Activated CD8-positive, alpha-beta T cell treated with anti-CD3 and anti-CD28 coated beads, Interleukin-2, amount 10 ng/mL, durations not matched to agents 7 days and 5 days (primary cell): ENCODE measurements at regions not wholly inside any gene's neighbourhood (a gene's known extent, or its start where the extent isn't known, plus 50 kb on each side); places are given as distances from the start of the nearest gene placed in this dataset.

Source experiments
- ATAC-seq: fragments of 150-1000 bp; cut with Tn5 transposase; one replicate; pipeline ENCODE4 v1.10.0; 2021; ENCODE audit warnings: moderate library complexity
- CTCF ChIA-PET: fragments of 350-600 bp; sonication (Branson Sonifier 250); formaldehyde crosslinking; loops from one replicate; lab custom pipeline; 2021; ENCODE audit warnings: antibody characterized with exemption; lab: Charles Lee
- POLR2A ChIA-PET: fragments of 350-600 bp; sonication (Branson Sonifier 250); formaldehyde crosslinking; loops from one replicate; lab custom pipeline; 2021; ENCODE audit warnings: antibody characterized with exemption; lab: Charles Lee
- DNase-seq: peaks from one replicate; pipeline ENCODE4 v3.0.0-alpha.2; 2020
- H3K27ac Mint-ChIP-seq: one replicate; pipeline ENCODE4 v1.8.0; 2021; ENCODE audit warnings: mild to moderate bottlenecking, mixed read lengths
- H3K27me3 Mint-ChIP-seq: one replicate; pipeline ENCODE4 v1.8.0; 2021; ENCODE audit warnings: low read depth, mixed read lengths
- H3K36me3 Mint-ChIP-seq: one replicate; pipeline ENCODE4 v1.8.0; 2021; ENCODE audit warnings: low read depth, mixed read lengths
- H3K4me1 Mint-ChIP-seq: one replicate; pipeline ENCODE4 v1.8.0; 2021; ENCODE audit warnings: low read depth, mixed read lengths
- H3K4me3 Mint-ChIP-seq: one replicate; pipeline ENCODE4 v1.8.0; 2021; ENCODE audit warnings: mild to moderate bottlenecking, mixed read lengths
- H3K9me3 Mint-ChIP-seq: one replicate; pipeline ENCODE4 v1.8.0; 2022; ENCODE audit warnings: mixed read lengths; ENCODE audit not compliant: insufficient read depth

- no peaks in the 10 kb centered on the region for H3K36me3 Mint-ChIP-seq
- H3K27ac Mint-ChIP-seq: no peak overlapping the region
- ChIA-PET CTCF (no interaction called here), POLR2A (no interaction called here)
- no peaks in the 10 kb centered on the region for H3K9me3 Mint-ChIP-seq
- no peak for ATAC-seq
- no peak for DNase-seq
- peaks cover 32% of the 10 kb centered on the region for H3K27me3 Mint-ChIP-seq
- peak overlapping the region; percentile 79 for H3K4me3 Mint-ChIP-seq
- H3K4me1 Mint-ChIP-seq: peaks cover 25% of the 10 kb centered on the region
These were observed 77.2 kb upstream of the VGLL4 start for GRCh38 chr3:11720917-11721411.

- H3K4me1 Mint-ChIP-seq: peaks cover 25% of the 10 kb centered on the region
- H3K4me3 Mint-ChIP-seq: peak overlapping the region; percentile 79
- ATAC-seq: peak; percentile 52
- H3K9me3 Mint-ChIP-seq: no peaks in the 10 kb centered on the region
- ChIA-PET CTCF (no interaction called here), POLR2A (no interaction called here)
- no peak overlapping the region for H3K27ac Mint-ChIP-seq
- H3K36me3 Mint-ChIP-seq: no peaks in the 10 kb centered on the region
- peak; percentile 49 for DNase-seq
- peaks cover 28% of the 10 kb centered on the region for H3K27me3 Mint-ChIP-seq
These were observed 76.7 kb upstream of the VGLL4 start for GRCh38 chr3:11720304-11720898.

DNA sequence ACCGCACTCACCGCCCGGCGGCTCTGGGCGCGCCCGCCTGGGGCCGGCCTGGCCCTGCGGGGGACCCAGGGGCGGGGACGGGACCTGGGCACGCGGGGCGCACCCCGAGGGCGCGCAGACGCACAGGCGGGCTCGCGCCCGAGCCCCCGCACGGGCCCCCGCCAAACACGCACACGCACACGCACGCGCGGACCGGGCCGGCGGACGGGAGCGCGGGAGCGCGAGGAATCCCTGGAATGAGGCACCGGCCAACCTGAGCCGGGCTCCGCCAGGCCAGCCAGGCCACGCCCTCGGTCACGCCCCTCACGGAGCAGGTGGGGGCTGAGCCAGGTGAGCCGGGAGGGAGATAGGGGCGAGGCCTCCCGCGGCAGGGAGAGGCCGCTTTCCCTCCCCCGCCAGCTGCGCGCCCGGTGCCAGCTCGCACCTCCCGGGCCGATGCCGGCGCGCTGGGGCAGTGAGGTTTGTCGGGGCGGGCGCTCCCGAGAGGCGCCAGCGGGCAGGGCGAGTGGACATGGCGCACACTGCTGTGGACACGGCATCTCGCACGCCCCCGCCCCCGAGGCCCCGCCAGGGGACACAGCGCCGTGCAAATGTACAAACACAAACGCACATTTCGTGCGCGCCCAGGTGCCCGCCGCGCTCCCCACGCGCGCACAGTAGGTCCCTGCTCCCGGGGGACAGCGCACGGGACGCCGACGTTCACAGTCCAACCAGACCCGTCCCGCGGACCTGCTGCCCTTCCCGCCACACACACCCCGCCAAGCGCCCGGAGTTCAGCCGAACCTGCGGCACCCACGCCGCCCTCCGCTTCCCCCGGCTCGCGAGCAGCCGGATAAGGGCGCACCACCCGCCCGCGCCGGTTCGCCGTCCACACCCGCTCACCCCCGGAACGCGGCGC is 75.9 kb upstream of the VGLL4 start:
- H3K36me3 Mint-ChIP-seq: no peaks in the 10 kb centered on the region
- ChIA-PET POLR2A (no interaction called here), CTCF (no interaction called here)
- peaks cover 25% of the 10 kb centered on the region for H3K27me3 Mint-ChIP-seq
- DNase-seq: peak; percentile 68
- ATAC-seq: peak; percentile 71
- peak overlapping the region; percentile 79 for H3K4me3 Mint-ChIP-seq
- H3K4me1 Mint-ChIP-seq: peaks cover 23% of the 10 kb centered on the region
- H3K27ac Mint-ChIP-seq: no peak overlapping the region
- H3K9me3 Mint-ChIP-seq: no peaks in the 10 kb centered on the region

DNA sequence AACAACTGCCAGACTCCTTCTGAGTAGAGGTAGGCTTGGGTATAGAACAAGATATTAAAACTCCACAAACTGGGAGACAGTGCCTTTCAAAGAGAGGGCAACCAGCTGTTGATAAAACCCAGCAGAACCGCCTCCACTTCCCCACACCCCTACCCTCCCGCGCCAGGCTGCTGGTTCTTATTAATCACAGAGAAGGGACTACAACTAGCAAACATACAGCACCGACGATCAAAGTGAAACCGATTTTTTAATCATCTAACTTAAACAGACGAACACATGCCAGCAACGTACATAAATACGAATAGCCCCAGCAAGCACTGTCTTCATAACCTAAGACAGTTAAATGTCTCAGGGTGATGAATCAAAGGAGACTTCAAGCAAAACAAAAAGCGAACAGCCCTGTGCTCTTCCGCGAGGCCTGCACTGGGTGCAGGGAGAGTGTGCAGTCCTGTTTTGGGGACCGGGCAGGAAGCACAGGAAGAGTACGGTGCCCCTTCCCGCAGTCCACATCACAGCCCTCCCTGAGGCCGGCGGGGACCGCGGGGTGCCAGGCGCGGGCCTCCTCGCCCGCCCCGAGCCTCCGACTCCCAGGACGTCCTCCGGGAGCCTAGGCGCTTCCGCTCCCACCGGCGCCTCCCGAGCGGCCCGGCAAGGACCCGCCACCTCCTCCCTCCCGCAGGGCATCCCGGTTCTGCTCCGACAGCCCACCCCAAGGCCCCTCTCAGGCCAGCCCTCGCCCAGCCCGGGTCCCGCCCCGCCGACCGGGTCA is 75.1 kb upstream of the VGLL4 start:
- POLR2A ChIA-PET: no interaction called here
- CTCF ChIA-PET: no interaction called here

GRCh38 chr3:11717768-11718636 is 74.3 kb upstream of the VGLL4 start:
- peak overlapping the region; percentile 82 for H3K27ac Mint-ChIP-seq
- H3K4me3 Mint-ChIP-seq: peak overlapping the region; percentile 80
- H3K27me3 Mint-ChIP-seq: peaks cover 25% of the 10 kb centered on the region
- POLR2A ChIA-PET: no interaction called here
- no peaks in the 10 kb centered on the region for H3K36me3 Mint-ChIP-seq
- no peak for ATAC-seq
- no peak for DNase-seq
- peaks cover 21% of the 10 kb centered on the region for H3K4me1 Mint-ChIP-seq
- H3K9me3 Mint-ChIP-seq: no peaks in the 10 kb centered on the region
- CTCF ChIA-PET: no interaction called here

More for the DNA sequence above, 75.1 kb upstream of the VGLL4 start:
- Mint-ChIP-seq H3K27ac (peak overlapping the region; percentile 82), H3K9me3 (no peaks in the 10 kb centered on the region), H3K4me1 (peaks cover 21% of the 10 kb centered on the region), H3K27me3 (peaks cover 25% of the 10 kb centered on the region), H3K36me3 (no peaks in the 10 kb centered on the region), H3K4me3 (peak overlapping the region; percentile 80)
- DNase-seq: peak; percentile 40
- ATAC-seq: peak; percentile 47

GRCh38 chr3:11717301-11717700 is 73.6 kb upstream of the VGLL4 start:
- Mint-ChIP-seq H3K9me3 (no peaks in the 10 kb centered on the region), H3K4me3 (no peak overlapping the region), H3K27ac (no peak overlapping the region), H3K36me3 (no peaks in the 10 kb centered on the region), H3K27me3 (peaks cover 24% of the 10 kb centered on the region), H3K4me1 (peaks cover 21% of the 10 kb centered on the region)
- no peak for ATAC-seq
- DNase-seq: no peak
- POLR2A ChIA-PET: no interaction called here
- CTCF ChIA-PET: interaction anchor here (0.7 to 0.9 kb wide), 2 partner anchors 86 to 87 kb away, joined by 3 read pairs; no protein-coding TSS in a partner anchor

GRCh38 chr3:11716573-11717290 is 73.0 kb upstream of the VGLL4 start:
- Mint-ChIP-seq H3K27me3 (peaks cover 19% of the 10 kb centered on the region), H3K4me3 (no peak overlapping the region), H3K9me3 (no peaks in the 10 kb centered on the region), H3K27ac (no peak overlapping the region), H3K36me3 (no peaks in the 10 kb centered on the region), H3K4me1 (peaks cover 21% of the 10 kb centered on the region)
- CTCF ChIA-PET: interaction anchor here (0.7 to 1.0 kb wide), 3 partner anchors 87 to 1299 kb away, joined by 3 read pairs; no protein-coding TSS in a partner anchor
- no peak for ATAC-seq
- POLR2A ChIA-PET: interaction anchor here (0.6 kb wide), 1 partner anchor 74 kb away, joined by 3 read pairs; no protein-coding TSS in a partner anchor
- no peak for DNase-seq

DNA sequence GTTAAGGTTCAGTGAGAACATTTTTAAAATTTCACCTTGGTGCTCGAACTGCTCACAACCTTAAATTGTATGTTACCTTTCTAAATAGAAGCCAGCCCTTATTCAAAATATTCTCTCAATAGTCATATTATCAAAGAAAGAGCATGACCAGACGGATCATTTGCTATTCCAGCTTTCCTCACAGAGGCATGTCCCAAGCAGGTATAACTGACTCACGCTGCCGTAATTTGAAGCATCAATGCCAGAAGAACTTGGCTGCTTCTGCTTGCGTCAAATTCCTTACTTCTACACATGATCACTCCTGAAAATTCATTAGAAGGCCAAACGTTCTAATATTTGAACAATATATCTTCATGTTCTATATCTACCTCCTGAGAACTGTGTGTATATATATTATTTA is 69.5 kb upstream of the VGLL4 start:
- Mint-ChIP-seq H3K4me1 (peaks cover 4% of the 10 kb centered on the region), H3K4me3 (no peak overlapping the region), H3K9me3 (no peaks in the 10 kb centered on the region), H3K27ac (no peak overlapping the region), H3K27me3 (peaks cover 5% of the 10 kb centered on the region), H3K36me3 (no peaks in the 10 kb centered on the region)
- CTCF ChIA-PET: no interaction called here
- no peak for DNase-seq
- POLR2A ChIA-PET: interaction anchor here (0.6 kb wide), 1 partner anchor 133 kb away, joined by 3 read pairs; no protein-coding TSS in a partner anchor
- ATAC-seq: no peak

GRCh38 chr3:11712646-11713045 is 68.9 kb upstream of the VGLL4 start:
- H3K4me3 Mint-ChIP-seq: no peak overlapping the region
- ChIA-PET CTCF (no interaction called here), POLR2A (interaction anchor here (0.6 kb wide), 1 partner anchor 133 kb away, joined by 3 read pairs; no protein-coding TSS in a partner anchor)
- no peaks in the 10 kb centered on the region for H3K36me3 Mint-ChIP-seq
- H3K27me3 Mint-ChIP-seq: peaks cover 5% of the 10 kb centered on the region
- ATAC-seq: no peak
- DNase-seq: no peak
- H3K9me3 Mint-ChIP-seq: no peaks in the 10 kb centered on the region
- H3K27ac Mint-ChIP-seq: no peak overlapping the region
- H3K4me1 Mint-ChIP-seq: no peaks in the 10 kb centered on the region

DNA sequence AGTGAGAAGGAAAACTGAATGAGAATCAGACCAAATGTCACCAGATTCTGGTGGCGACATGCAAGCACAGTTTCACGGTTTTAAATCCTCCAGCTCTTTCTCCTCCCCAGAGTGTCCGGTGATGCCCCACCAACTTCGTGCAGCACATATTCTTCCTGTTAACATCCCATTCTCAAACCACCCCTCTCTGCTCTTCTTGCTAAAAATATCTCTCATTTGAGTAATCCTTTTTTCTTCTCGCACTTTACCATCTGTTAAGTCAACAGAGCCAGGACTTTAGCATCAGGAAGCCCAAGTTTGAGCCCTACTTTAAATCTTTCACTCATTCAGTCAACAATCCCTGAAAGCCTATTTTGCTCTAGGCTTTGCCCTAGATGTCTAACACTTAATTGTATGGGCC is 68.2 kb upstream of the VGLL4 start:
- no peaks in the 10 kb centered on the region for H3K36me3 Mint-ChIP-seq
- H3K27ac Mint-ChIP-seq: no peak overlapping the region
- ATAC-seq (no peak), DNase-seq (no peak)
- H3K27me3 Mint-ChIP-seq: peaks cover 5% of the 10 kb centered on the region
- ChIA-PET CTCF (no interaction called here), POLR2A (interaction anchor here (0.6 kb wide), 1 partner anchor 19 kb away, joined by 3 read pairs; no protein-coding TSS in a partner anchor)
- no peak overlapping the region for H3K4me3 Mint-ChIP-seq
- H3K4me1 Mint-ChIP-seq: no peaks in the 10 kb centered on the region
- no peaks in the 10 kb centered on the region for H3K9me3 Mint-ChIP-seq
